Adipocyte (in vitro differentiated cells): ENCODE measurements at regions not wholly inside any gene's neighbourhood (a gene's known extent, or its start where the extent isn't known, plus 50 kb on each side); places are given as distances from the start of the nearest gene placed in this dataset.

Source experiments
- DNase-seq: peaks from one replicate; pipeline ENCODE4 v3.0.0-alpha.2; 2015; ENCODE audit warnings: low read depth
- H3K27me3 ChIP-seq: replicated peaks from 2 replicates; pipeline ENCODE4 v1.7.0; 2013; ENCODE audit warnings: mild to moderate bottlenecking, low read length, moderate library complexity; ENCODE audit not compliant: control insufficient read depth, insufficient read depth
- H3K36me3 ChIP-seq: 2 replicates; pipeline ENCODE4 v1.7.0; 2013; ENCODE audit warnings: low read length, mild to moderate bottlenecking, moderate library complexity; ENCODE audit not compliant: control insufficient read depth, insufficient read depth, severe bottlenecking
- H3K4me1 ChIP-seq: 2 replicates; pipeline ENCODE4 v1.7.0; 2013; ENCODE audit warnings: mild to moderate bottlenecking, low read length, moderate library complexity; ENCODE audit not compliant: control insufficient read depth, insufficient read depth
- H3K4me3 ChIP-seq: 2 replicates; pipeline ENCODE4 v1.7.0; 2013; ENCODE audit warnings: mild to moderate bottlenecking, low read length, moderate library complexity
- H3K9ac ChIP-seq: 2 replicates; pipeline ENCODE4 v1.7.0; 2013; ENCODE audit warnings: mild to moderate bottlenecking, low read length, moderate library complexity
- H3K9me3 ChIP-seq: 2 replicates; pipeline ENCODE4 v1.7.0; 2013; ENCODE audit warnings: mild to moderate bottlenecking, low read length, moderate library complexity; ENCODE audit not compliant: control insufficient read depth

DNA sequence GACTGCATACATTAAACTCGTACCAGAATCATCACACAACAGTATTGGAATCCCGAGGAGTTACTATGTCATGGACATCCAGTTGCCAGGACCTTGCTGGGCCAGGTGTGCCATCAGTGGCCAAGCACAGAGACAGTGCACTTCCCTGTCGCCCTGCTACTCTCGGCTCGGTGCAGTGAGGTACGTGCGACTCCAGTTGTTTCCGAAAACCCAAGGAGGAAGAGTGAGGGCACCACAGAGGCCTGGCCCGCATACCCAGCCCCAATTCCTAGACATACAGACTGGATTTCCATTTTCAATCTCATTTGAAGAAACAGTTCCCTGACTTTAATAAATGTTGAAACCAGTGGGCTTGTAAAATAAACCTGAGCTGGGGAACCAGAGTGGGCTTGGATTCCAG is 62.5 kb upstream of the AFDN start:
- Histone ChIP-seq H3K4me3 (no peak overlapping the region), H3K4me1 (peaks cover 17% of the 10 kb centered on the region), H3K9ac (no peak overlapping the region), H3K27me3 (peaks cover 45% of the 10 kb centered on the region), H3K36me3 (no peaks in the 10 kb centered on the region), H3K9me3 (no peaks in the 10 kb centered on the region)
- no peak for DNase-seq

DNA sequence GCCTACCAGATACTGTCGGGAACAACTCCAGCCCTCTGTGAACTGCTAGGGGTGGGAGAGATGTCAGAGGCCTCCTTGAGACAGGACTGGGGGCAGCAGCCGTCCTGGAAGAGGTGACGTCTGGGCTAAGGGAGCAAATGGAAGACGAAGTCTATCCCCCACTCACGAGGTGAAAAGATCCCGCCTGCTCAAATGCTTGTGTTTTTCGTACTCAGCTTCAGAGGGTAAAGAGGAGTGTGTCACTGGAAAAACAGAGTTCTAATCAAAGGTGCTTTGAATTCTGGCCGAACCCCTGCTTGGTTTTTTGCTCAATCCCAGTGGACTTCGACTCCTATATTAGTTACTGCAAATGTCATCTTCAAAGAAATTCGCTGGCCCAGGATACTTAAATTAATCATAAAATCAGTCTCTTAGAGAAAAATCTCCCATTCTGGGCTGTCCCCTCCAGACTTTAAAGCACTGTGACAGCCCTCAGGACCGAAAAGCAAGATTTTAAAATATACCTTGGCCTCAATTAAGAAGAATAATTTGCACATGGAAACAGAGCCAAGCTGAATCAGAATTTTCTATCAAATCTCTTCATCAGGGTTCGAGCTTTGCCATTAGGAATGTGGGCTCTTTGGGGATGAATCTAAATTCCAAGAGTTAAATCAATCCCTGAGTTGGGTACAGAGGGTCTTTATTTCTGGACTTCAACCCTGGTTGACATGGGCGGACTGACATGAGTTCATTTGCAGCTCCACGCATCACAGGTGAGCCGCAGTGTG is 61.8 kb upstream of the AFDN start:
- H3K4me3 ChIP-seq: no peak overlapping the region
- no peak for DNase-seq
- H3K36me3 ChIP-seq: no peaks in the 10 kb centered on the region
- no peak overlapping the region for H3K9ac ChIP-seq
- peaks cover 17% of the 10 kb centered on the region for H3K4me1 ChIP-seq
- peaks cover 45% of the 10 kb centered on the region for H3K27me3 ChIP-seq
- H3K9me3 ChIP-seq: no peaks in the 10 kb centered on the region

DNA sequence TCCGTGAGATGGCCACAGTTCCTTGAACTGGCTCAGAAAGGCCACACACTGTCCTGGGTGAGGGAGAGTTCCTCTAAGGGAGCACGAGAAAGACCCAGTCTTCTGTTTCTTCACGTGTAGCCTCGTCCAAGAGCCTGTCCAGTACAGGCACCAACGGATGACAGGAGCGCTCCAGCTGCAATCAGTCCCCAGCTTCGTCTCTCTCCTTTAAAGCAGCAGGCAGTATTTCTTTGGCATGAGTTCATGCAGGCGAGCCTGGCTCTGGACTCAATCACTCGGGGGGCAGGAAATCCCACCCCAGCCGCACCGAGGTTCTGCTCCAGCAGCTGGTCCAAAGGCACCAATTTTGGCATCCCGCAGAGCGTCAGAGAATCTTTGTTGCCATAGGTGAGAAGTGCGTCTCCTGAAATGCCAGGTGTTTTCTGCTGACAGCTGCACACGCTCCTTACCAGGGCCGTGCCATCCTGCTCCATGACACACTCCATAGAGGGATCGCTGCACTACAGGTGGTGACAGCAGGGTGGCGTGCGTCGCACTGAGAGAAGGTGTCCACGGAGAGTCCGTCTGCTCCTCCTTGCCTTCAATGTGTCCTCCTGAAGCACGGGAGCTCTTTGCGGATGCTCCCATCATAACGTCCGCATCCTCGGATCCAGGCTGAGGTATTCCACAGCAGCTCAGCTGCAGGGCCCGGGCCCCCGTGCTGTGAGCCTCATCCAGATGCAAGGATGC is 59.6 kb upstream of the AFDN start:
- Histone ChIP-seq H3K27me3 (peaks cover 45% of the 10 kb centered on the region), H3K36me3 (no peaks in the 10 kb centered on the region), H3K9ac (no peak overlapping the region), H3K9me3 (no peaks in the 10 kb centered on the region), H3K4me3 (no peak overlapping the region), H3K4me1 (peaks cover under 1% of the 10 kb centered on the region)
- no peak for DNase-seq

DNA sequence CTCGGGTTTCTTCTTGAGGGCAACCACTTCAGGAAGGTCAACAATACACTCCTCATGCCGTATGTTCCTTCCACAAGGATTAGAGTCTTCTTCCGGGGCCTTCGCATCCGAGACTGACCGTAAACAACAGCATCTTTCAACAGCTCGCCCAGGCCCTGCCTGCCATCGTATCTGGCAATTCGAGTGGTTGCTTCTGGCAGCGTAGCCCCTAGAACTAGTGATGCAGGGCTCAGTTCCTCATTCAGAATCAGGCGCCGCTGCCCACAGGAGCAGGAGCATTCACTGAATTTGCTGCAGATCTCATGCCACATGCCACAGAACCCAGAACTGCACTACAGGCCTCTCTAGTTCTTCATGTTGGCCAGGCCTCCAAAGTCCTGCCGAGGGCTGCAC is 59.0 kb upstream of the AFDN start:
- Histone ChIP-seq H3K27me3 (peaks cover 45% of the 10 kb centered on the region), H3K9ac (no peak overlapping the region), H3K4me1 (no peaks in the 10 kb centered on the region), H3K36me3 (no peaks in the 10 kb centered on the region), H3K9me3 (no peaks in the 10 kb centered on the region), H3K4me3 (no peak overlapping the region)
- no peak for DNase-seq

DNA sequence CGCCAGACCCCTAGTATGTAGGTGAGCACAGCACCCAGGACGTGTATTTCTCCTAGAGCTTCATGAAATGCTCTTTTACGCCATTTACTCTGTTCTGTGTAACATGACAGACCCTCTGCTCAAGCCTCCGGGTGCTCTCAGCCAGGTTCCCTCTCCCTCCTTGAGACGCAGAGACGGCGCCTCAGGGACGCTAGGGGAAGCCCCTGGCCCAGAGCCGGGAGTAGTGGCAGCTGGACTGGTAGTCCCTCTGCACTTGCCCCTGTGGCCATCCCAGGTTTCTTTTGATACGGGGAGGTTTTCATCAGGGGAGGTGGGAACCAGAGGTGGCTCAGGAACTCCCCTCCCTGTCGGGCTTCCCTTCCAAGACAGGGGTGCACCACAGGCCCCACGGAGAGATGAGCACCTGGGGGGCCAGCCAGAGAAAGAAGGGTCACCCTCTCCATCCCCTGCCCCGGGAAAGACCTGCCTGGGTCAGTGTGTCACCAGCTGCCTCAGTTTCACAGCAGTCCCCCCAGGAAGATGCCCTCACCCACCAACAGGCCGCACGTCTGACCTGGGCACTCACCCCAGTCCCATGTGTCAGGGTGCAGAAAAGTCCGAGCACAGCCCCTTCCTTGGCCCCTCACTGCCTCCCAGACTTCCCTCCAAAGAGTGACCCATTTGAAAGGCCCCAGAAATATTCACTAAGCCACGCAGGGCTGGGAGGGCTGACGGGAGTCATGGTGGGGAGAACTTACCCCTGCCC is 58.1 kb upstream of the AFDN start:
- DNase-seq: no peak
- H3K4me3 ChIP-seq: no peak overlapping the region
- no peak overlapping the region for H3K9ac ChIP-seq
- H3K9me3 ChIP-seq: no peaks in the 10 kb centered on the region
- peaks cover 41% of the 10 kb centered on the region for H3K27me3 ChIP-seq
- H3K4me1 ChIP-seq: no peaks in the 10 kb centered on the region
- H3K36me3 ChIP-seq: no peaks in the 10 kb centered on the region

DNA sequence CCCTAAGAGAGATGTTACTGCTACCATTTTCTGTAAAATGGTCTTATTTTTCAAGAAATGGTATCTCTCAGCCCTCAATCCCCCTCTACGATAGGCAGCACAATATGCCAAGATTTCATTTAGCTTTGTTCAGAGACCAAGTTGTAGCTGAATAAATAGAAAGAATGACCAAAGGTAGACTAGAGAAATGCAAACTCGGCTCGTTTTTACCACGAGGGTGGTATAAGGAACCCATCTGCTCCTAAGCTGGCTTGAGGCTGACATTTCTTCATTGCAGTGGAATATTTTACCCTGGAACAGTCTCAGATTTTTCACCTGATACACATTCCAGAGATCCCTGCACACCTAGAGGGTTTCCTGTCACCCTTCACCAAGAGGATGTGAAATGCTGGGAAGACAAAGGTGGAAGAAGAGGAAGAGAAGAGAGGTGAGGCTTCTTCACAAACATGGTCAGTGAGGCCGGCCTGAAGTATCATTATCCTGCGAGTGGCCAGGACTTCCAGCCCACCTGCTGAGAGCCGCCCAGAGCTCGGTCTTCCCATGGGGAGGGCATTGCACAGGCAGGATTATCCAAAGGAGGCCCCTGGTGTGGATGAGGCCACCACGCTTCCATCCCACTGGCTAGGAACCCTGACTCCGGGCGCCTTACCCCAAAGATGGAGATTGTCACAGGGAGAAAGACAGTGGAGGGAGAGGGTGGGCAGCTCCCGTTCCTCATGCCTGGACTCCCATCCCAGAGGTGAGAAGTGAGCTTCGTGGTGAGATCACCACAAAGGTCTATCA is 57.1 kb upstream of the AFDN start:
- DNase-seq: no peak
- no peak overlapping the region for H3K4me3 ChIP-seq
- no peaks in the 10 kb centered on the region for H3K4me1 ChIP-seq

DNA sequence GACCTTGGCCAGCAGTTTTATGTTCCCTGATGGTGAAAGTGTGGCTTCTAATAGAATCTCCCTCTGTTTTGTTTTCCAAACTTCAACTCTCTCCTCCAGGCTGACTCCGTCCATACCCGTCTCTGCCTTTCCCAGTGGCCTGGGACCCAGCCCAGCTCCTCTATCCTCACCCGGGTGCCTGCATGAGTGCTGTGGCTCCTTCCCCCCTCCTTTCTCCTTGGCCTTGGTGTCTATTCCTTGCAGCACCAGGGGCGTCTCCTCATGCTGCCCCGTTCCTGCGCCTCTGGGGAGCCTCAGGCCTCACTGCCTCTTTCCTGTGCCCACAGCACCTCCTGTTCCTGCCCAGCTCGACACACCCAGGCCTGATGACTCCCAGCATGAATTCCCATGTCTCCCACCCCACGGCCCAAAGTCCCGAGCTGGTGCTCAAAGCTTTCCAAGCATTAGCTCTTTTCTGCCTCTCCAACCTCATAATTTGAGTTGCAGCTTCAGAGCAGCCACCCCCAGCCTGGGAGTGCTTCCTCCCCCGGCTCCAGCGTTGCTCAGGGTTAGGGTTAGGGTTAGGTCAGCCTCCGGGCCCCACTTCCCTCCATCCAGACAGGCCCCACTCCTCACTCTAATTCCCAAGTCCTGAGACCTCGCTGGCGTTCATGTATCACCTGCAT is 56.3 kb upstream of the AFDN start:
- H3K4me3 ChIP-seq: no peak overlapping the region
- H3K9me3 ChIP-seq: no peaks in the 10 kb centered on the region
- no peaks in the 10 kb centered on the region for H3K36me3 ChIP-seq
- no peak overlapping the region for H3K9ac ChIP-seq
- no peak for DNase-seq
- H3K4me1 ChIP-seq: no peaks in the 10 kb centered on the region
- peaks cover 25% of the 10 kb centered on the region for H3K27me3 ChIP-seq

More for the DNA sequence above, 57.1 kb upstream of the AFDN start:
- H3K36me3 ChIP-seq: no peaks in the 10 kb centered on the region
- no peaks in the 10 kb centered on the region for H3K9me3 ChIP-seq
- H3K9ac ChIP-seq: no peak overlapping the region
- peaks cover 32% of the 10 kb centered on the region for H3K27me3 ChIP-seq

DNA sequence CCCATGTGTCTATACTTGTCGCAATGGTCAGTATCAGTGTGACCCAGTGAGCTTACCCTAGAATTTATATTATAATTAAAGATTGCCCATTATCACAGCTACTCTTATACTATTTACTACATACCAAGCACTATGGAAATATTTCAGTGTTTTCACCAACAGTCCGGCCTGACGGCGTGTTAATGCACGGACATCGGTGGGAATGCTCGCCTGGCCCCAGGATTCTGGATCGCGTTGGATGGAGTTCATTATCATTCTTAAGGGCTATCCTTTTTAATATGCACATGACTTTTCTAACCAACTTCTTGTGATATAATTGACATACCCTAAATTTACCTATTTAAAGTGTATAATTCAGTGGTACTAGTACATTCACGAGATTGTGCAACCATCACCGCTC is 51.8 kb upstream of the AFDN start:
- H3K4me3 ChIP-seq: no peak overlapping the region
- no peak for DNase-seq

DNA sequence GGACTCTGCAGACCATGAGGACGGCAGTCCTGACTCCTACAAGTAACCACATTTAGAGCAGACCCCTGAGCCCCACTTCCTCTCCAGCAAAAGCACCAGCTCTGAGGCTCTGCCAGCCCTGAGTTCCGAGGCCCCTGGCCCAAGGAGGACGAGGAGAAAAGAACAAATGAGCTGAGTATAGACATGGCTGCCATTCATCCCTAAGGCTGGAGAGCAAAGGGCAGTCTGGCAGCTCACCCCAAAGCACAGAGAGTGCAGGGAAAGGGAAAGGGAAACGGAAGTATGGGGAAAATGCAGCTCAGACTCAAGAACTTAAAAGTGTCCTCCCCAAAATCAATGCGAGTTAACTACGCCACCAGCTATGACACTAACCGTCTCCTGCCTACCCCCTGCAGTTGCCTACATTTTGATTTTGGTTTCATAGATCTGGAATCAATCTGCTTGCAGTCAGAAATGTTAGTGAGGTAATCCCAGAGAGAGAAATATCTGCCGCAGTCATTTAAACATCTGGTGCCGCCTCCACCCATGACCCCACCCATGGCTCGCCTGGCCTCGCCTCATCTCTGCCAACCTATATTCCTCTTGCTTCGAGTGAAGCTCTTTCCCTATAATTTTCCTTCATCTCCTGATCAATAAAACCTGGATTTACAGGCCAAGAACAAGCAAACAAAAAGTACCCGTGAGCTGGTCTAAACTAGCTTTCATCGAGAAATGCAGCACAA is 49.6 kb upstream of the AFDN start:
- no peak overlapping the region for H3K4me3 ChIP-seq
- H3K27me3 ChIP-seq: peaks cover 32% of the 10 kb centered on the region
- H3K36me3 ChIP-seq: no peaks in the 10 kb centered on the region
- DNase-seq: no peak
- H3K4me1 ChIP-seq: no peaks in the 10 kb centered on the region
- H3K9me3 ChIP-seq: no peaks in the 10 kb centered on the region
- H3K9ac ChIP-seq: no peak overlapping the region

More for the DNA sequence above, 51.8 kb upstream of the AFDN start:
- H3K9me3 ChIP-seq: no peaks in the 10 kb centered on the region
- H3K36me3 ChIP-seq: no peaks in the 10 kb centered on the region
- H3K4me1 ChIP-seq: no peaks in the 10 kb centered on the region
- no peak overlapping the region for H3K9ac ChIP-seq
- H3K27me3 ChIP-seq: peaks cover 19% of the 10 kb centered on the region
